SK-N-SH (cell line): ENCODE measurements at regions not wholly inside any gene's neighbourhood (a gene's known extent, or its start where the extent isn't known, plus 50 kb on each side); places are given as distances from the start of the nearest gene placed in this dataset.

Source experiments
- CTCF ChIA-PET: fragments of 300-600, 350-600 bp; formaldehyde crosslinking; extraction: SDS; loops from one replicate; lab custom pipeline; 2021; lab: Yijun Ruan, JAX
- POLR2A ChIA-PET: fragments of 350-600 bp; sonication (Branson Sonifier 250); formaldehyde crosslinking; extraction: SDS; loops from one replicate; lab custom pipeline; 2020; ENCODE audit warnings: antibody characterized with exemption, inconsistent platforms; lab: Yijun Ruan, JAX
- DNase-seq: peaks from one replicate; pipeline ENCODE4 v3.0.0; 2012
- H2AFZ ChIP-seq: fragments of 200-600 bp; sonication (generic); 2 replicates; pipeline ENCODE4 v1.8.1; 2016; ENCODE audit warnings: antibody characterized with exemption, mild to moderate bottlenecking, low read depth
- H3F3A ChIP-seq: fragments of 200-600 bp; sonication (generic); replicated peaks from 2 replicates; pipeline ENCODE3; 2016; ENCODE audit warnings: antibody characterized with exemption, mild to moderate bottlenecking; ENCODE audit not compliant: insufficient read depth
- H3K27ac ChIP-seq, 2 experiments: fragments of 200-500 bp in 1 of 2; fragments of 200-600 bp in 1 of 2; sonication (Bioruptor generic) in 1 of 2; sonication (generic), shearing (Covaris generic) in 1 of 2; 2 replicates each; pipeline versions ENCODE4 v1.5.1 to v1.6.1; 2014 to 2016; ENCODE audit warnings: low read depth in 2 of 2, inconsistent platforms in 1 of 2, low read length in 1 of 2, mild to moderate bottlenecking in 1 of 2, mixed read lengths in 1 of 2
- H3K27me3 ChIP-seq: fragments of 200-600 bp; sonication (generic), shearing (Covaris generic); 2 replicates; pipeline ENCODE4 v1.6.1; 2016; ENCODE audit warnings: mixed run types; ENCODE audit not compliant: insufficient read depth
- H3K36me3 ChIP-seq, 2 experiments: fragments of 200-500 bp in 1 of 2; fragments of 200-600 bp in 1 of 2; sonication (Bioruptor generic) in 1 of 2; sonication (generic) in 1 of 2; replicated peaks in 1 of 2; 2 replicates each; pipeline versions ENCODE3 to v1.5.1; 2014 to 2016; ENCODE audit warnings: low read length in 1 of 2, mild to moderate bottlenecking in 1 of 2; ENCODE audit not compliant: insufficient read depth in 2 of 2, control insufficient read depth in 1 of 2
- H3K4me1 ChIP-seq, 2 experiments: fragments of 200-500 bp in 1 of 2; fragments of 200-600 bp in 1 of 2; sonication (Bioruptor generic) in 1 of 2; sonication (generic), shearing (Covaris generic) in 1 of 2; 2 replicates each; pipeline versions ENCODE4 v1.5.1 to v1.6.1; 2014 to 2016; ENCODE audit warnings: low read depth in 1 of 2, low read length in 1 of 2, mixed run types in 1 of 2; ENCODE audit not compliant: insufficient read depth in 2 of 2, control insufficient read depth in 1 of 2
- H3K4me2 ChIP-seq: fragments of 200-600 bp; sonication (generic), shearing (Covaris generic); 2 replicates; pipeline ENCODE4 v1.6.1; 2017; ENCODE audit warnings: mixed run types
- H3K4me3 ChIP-seq, 2 experiments: fragments of 200-500 bp in 1 of 2; fragments of 200-600 bp in 1 of 2; sonication (Bioruptor generic) in 1 of 2; sonication (generic), shearing (Covaris generic) in 1 of 2; 2 replicates each; pipeline versions ENCODE4 v1.5.1 to v1.8.1; 2014 to 2016; ENCODE audit warnings: low read depth in 2 of 2, inconsistent platforms in 1 of 2, low read length in 1 of 2, mild to moderate bottlenecking in 1 of 2, mixed read lengths in 1 of 2, moderate library complexity in 1 of 2
- H3K79me2 ChIP-seq: fragments of 200-600 bp; sonication (generic); 2 replicates; pipeline ENCODE4 v1.8.1; 2017; ENCODE audit warnings: mild to moderate bottlenecking; ENCODE audit not compliant: insufficient read depth
- H3K9ac ChIP-seq: fragments of 200-600 bp; sonication (generic); 2 replicates; pipeline ENCODE4 v1.6.1; 2017; ENCODE audit warnings: mixed run types
- H3K9me2 ChIP-seq: fragments of 200-600 bp; sonication (generic); 2 replicates; pipeline ENCODE4 v1.6.1; 2017; ENCODE audit warnings: mixed run types
- H3K9me3 ChIP-seq: fragments of 200-600 bp; sonication (generic); 2 replicates; pipeline ENCODE4 v1.6.1; 2017; ENCODE audit warnings: mixed run types, mild to moderate bottlenecking, moderate library complexity
- H4K20me1 ChIP-seq: fragments of 200-600 bp; sonication (generic); 2 replicates; pipeline ENCODE4 v1.6.1; 2017; ENCODE audit warnings: mild to moderate bottlenecking, mixed run types; ENCODE audit not compliant: insufficient read depth
- CHD2 ChIP-seq: fragments of 150-350 bp; IDR thresholded peaks from 2 replicates; pipeline ENCODE4 v1.6.1; 2018; ENCODE audit warnings: low read length; ENCODE audit not compliant: partially characterized antibody
- CTCF ChIP-seq: fragments of 200-600 bp; sonication (generic); IDR thresholded peaks from 2 replicates; pipeline ENCODE4 v1.6.1; 2017; ENCODE audit warnings: antibody characterized with exemption, mild to moderate bottlenecking, moderate library complexity
- EZH2phosphoT487 ChIP-seq: fragments of 200-600 bp; sonication (generic); IDR thresholded peaks from 2 replicates; pipeline ENCODE4 v1.6.1; 2017; ENCODE audit warnings: low read depth, mixed run types, mild to moderate bottlenecking, antibody characterized with exemption, moderate library complexity, borderline replicate concordance
- FOSL2 ChIP-seq: IDR thresholded peaks from 2 replicates; pipeline ENCODE4 v1.4.0; 2012; ENCODE audit warnings: low read depth, mild to moderate bottlenecking, moderate library complexity, borderline replicate concordance
- FOXM1 ChIP-seq: IDR thresholded peaks from 2 replicates; pipeline ENCODE4 v1.4.0; 2012; ENCODE audit warnings: low read depth, mild to moderate bottlenecking
- GATA2 ChIP-seq: sonication (generic); formaldehyde crosslinking; IDR thresholded peaks from 2 replicates; pipeline ENCODE4 v1.5.0; 2020; ENCODE audit warnings: mild to moderate bottlenecking, missing genetic modification reagents
- JUND ChIP-seq: IDR thresholded peaks from 2 replicates; pipeline ENCODE4 v1.4.0; 2012
- NFIC ChIP-seq: IDR thresholded peaks from 2 replicates; pipeline ENCODE4 v1.4.0; 2012; ENCODE audit warnings: borderline replicate concordance
- NRF1 ChIP-seq: IDR thresholded peaks from 2 replicates; pipeline ENCODE4 v1.6.1; 2012; ENCODE audit warnings: low read depth, mild to moderate bottlenecking, low read length
- RAD21 ChIP-seq: IDR thresholded peaks from 2 replicates; pipeline ENCODE4 v1.6.1; 2012; ENCODE audit warnings: mild to moderate bottlenecking, low read length
- SIN3A ChIP-seq: IDR thresholded peaks from 2 replicates; pipeline ENCODE4 v1.6.1; 2012; ENCODE audit warnings: low read depth, mild to moderate bottlenecking, low read length, moderate library complexity, borderline replicate concordance
- TCF12 ChIP-seq: IDR thresholded peaks from 2 replicates; pipeline ENCODE4 v1.4.0; 2012
- TEAD4 ChIP-seq: IDR thresholded peaks from 2 replicates; pipeline ENCODE4 v1.4.0; 2012; ENCODE audit warnings: mild to moderate bottlenecking, borderline replicate concordance; ENCODE audit not compliant: insufficient read depth
- YY1 ChIP-seq: IDR thresholded peaks from 2 replicates; pipeline ENCODE4 v1.4.0; 2012; ENCODE audit warnings: low read depth, mild to moderate bottlenecking
- WGBS: methylation state at CpG from one replicate; pipeline ENCODE4 v1.1.6; 2017; ENCODE audit warnings: low lambda C conversion rate; 5-methylcytosine and 5-hydroxymethylcytosine counted together
- TF ChIP-seq, protein P1 (sequence below): IDR thresholded peaks from 2 replicates; pipeline ENCODE4 v1.6.1; 2012; ENCODE audit warnings: mild to moderate bottlenecking, low read depth, low read length, moderate library complexity
- TF ChIP-seq, protein P2 (sequence below): IDR thresholded peaks from 2 replicates; pipeline ENCODE4 v1.4.0; 2012; ENCODE audit warnings: low read depth, borderline replicate concordance
- TF ChIP-seq, protein P3 (sequence below): IDR thresholded peaks from 2 replicates; pipeline ENCODE4 v1.4.0; 2012; ENCODE audit warnings: low read depth
- TF ChIP-seq, protein P4 (sequence below): fragments of 150-350 bp; IDR thresholded peaks from 2 replicates; pipeline ENCODE4 v1.6.1; 2017; ENCODE audit warnings: antibody characterized with exemption, low read length, low read depth, borderline replicate concordance

DNA sequence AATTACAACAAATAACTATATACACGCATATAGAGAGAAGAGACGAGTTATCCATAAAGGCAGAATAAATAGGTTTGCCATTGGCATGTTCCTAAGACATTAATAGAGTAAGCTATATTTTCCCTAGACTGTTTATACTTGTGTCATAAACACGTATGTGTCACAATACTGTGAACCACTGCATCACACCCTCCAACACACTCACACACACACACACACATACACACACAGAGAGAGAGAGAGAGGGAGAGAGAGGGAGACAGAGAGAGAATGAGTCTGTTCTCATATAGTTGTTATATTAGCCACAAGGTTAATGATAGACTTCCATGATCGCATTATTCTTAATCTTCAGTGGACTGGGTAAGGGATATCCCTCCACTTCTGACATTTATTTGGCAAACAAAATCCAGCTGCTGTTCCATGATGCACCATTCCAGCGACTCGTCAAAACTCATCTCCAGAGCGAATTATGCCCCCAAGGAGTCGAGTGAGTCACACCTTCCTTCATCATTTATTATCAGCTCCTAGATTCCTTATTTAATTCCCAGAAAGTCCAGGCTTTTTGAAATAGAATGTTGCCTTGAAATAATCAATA, 82.8 kb upstream of the HIVEP1 start:
- POLR2A ChIA-PET = no interaction called here

DNA sequence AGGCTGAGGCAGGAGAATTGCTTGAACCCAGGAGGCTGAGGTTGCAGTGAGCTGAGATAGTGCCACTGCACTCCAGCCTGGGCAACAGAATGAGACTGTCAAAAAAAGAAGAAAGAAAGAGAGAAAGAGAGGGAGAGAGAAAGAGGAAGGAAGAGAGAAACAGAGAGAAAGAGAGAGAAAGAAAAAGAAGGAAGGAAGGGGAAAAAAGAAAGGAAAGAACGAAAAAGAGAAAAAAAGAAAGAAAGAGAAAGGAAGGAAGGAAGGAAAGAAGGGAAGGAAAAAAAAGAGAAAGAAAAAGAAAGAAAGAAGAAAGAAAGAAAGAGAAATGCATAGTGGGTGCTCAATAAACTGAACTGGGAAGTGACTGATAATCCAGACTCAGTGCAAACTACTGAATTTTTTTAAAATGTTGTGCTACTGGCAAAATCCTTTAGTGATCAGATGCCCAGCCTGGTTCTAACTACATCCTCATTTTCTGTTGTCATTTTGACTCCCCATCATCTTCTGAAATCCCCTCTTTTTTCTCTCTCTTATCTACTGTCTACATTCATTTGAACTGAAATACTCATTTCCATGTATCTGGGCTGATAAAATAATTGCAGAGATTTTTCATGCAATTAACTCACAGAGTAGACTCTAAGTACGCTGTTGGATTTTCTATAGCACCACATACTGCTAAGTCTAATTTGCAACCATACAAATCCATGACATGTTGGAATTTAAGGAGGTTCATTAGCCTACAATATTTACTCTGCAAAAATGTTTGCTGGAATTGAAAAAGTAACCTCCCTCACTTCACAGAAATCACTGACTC, 85.3 kb upstream of the HIVEP1 start:
- Histone ChIP-seq H3K27ac (no peak overlapping the region), H3K4me2 (no peak overlapping the region), H3K79me2 (no peaks in the 10 kb centered on the region), H3K9me2 (no peaks in the 10 kb centered on the region), H3K9me3 (no peaks in the 10 kb centered on the region), H3K4me3 (no peak overlapping the region), H3F3A (no peaks in the 10 kb centered on the region), H3K4me1 (peaks cover 0 to 2% of the 10 kb centered on the region in 2 experiments; a peak in 1 of 4 replicates), H4K20me1 (no peaks in the 10 kb centered on the region), H3K9ac (no peak overlapping the region), H3K36me3 (no peaks in the 10 kb centered on the region), H3K27me3 (no peaks in the 10 kb centered on the region), H2AFZ (no peak overlapping the region)
- 87% methylated on average over 2 of the region's 2 CpGs for WGBS
- DNase-seq = no peak
- CTCF ChIA-PET = no interaction called here
- POLR2A ChIA-PET = no interaction called here
- TF ChIP-seq EZH2phosphoT487 (no peak), SIN3A (no peak), TEAD4 (no peak), FOXM1 (no peak), JUND (no peak)
- TF ChIP-seq, protein P1, sequence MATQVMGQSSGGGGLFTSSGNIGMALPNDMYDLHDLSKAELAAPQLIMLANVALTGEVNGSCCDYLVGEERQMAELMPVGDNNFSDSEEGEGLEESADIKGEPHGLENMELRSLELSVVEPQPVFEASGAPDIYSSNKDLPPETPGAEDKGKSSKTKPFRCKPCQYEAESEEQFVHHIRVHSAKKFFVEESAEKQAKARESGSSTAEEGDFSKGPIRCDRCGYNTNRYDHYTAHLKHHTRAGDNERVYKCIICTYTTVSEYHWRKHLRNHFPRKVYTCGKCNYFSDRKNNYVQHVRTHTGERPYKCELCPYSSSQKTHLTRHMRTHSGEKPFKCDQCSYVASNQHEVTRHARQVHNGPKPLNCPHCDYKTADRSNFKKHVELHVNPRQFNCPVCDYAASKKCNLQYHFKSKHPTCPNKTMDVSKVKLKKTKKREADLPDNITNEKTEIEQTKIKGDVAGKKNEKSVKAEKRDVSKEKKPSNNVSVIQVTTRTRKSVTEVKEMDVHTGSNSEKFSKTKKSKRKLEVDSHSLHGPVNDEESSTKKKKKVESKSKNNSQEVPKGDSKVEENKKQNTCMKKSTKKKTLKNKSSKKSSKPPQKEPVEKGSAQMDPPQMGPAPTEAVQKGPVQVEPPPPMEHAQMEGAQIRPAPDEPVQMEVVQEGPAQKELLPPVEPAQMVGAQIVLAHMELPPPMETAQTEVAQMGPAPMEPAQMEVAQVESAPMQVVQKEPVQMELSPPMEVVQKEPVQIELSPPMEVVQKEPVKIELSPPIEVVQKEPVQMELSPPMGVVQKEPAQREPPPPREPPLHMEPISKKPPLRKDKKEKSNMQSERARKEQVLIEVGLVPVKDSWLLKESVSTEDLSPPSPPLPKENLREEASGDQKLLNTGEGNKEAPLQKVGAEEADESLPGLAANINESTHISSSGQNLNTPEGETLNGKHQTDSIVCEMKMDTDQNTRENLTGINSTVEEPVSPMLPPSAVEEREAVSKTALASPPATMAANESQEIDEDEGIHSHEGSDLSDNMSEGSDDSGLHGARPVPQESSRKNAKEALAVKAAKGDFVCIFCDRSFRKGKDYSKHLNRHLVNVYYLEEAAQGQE = no peak
- TF ChIP-seq, protein P2, sequence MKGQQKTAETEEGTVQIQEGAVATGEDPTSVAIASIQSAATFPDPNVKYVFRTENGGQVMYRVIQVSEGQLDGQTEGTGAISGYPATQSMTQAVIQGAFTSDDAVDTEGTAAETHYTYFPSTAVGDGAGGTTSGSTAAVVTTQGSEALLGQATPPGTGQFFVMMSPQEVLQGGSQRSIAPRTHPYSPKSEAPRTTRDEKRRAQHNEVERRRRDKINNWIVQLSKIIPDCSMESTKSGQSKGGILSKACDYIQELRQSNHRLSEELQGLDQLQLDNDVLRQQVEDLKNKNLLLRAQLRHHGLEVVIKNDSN = no peak

More for the DNA sequence above, 82.8 kb upstream of the HIVEP1 start:
- Histone ChIP-seq H4K20me1 (no peaks in the 10 kb centered on the region), H3K9me2 (no peaks in the 10 kb centered on the region), H3K4me3 (no peak overlapping the region), H3K9ac (no peak overlapping the region), H3K27ac (no peak overlapping the region), H3K4me2 (no peak overlapping the region), H3K79me2 (no peaks in the 10 kb centered on the region), H3K36me3 (no peaks in the 10 kb centered on the region), H3K27me3 (no peaks in the 10 kb centered on the region), H3K4me1 (no peaks in the 10 kb centered on the region), H2AFZ (no peak overlapping the region; the same call in 1 of the 2 replicates), H3F3A (no peaks in the 10 kb centered on the region), H3K9me3 (no peaks in the 10 kb centered on the region)
- 66% methylated on average over 8 of the region's 8 CpGs for WGBS
- CTCF ChIA-PET = no interaction called here
- TF ChIP-seq, protein P3, sequence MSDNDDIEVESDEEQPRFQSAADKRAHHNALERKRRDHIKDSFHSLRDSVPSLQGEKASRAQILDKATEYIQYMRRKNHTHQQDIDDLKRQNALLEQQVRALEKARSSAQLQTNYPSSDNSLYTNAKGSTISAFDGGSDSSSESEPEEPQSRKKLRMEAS = no peak
- no peak for TF ChIP-seq TEAD4
- no peak for TF ChIP-seq FOSL2
- no peak for TF ChIP-seq RAD21
- no peak for TF ChIP-seq CTCF
- no peak for TF ChIP-seq NRF1
- TF ChIP-seq GATA2 (CRISPR knock-in tag) = no peak
- TF ChIP-seq YY1 = no peak
- no peak for TF ChIP-seq NFIC
- TF ChIP-seq SIN3A = no peak
- TF ChIP-seq EZH2phosphoT487 = no peak
- no peak for TF ChIP-seq TCF12
- TF ChIP-seq, protein P4, sequence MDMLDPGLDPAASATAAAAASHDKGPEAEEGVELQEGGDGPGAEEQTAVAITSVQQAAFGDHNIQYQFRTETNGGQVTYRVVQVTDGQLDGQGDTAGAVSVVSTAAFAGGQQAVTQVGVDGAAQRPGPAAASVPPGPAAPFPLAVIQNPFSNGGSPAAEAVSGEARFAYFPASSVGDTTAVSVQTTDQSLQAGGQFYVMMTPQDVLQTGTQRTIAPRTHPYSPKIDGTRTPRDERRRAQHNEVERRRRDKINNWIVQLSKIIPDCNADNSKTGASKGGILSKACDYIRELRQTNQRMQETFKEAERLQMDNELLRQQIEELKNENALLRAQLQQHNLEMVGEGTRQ = no peak
- TF ChIP-seq CHD2 = no peak
- DNase-seq = no peak
